ENCODE measurements at regions not wholly inside any gene's neighbourhood (a gene's known extent, or its start where the extent isn't known, plus 50 kb on each side); places are given as distances from the start of the nearest gene placed in this dataset.

GRCh38 chr6:165205632-165206031 is 103.8 kb downstream of the C6orf118 start:
- no peak for TF ChIP-seq CTCF (IDR thresholded peaks at IDR 0.05)
- no peak for TF ChIP-seq EP300 (IDR thresholded peaks at IDR 0.05)
- no peak for TF ChIP-seq POLR2A (IDR thresholded peaks at IDR 0.05)

All from tibial nerve (tissue), 4 donors.